ENCODE measurements at regions not wholly inside any gene's neighbourhood (a gene's known extent, or its start where the extent isn't known, plus 50 kb on each side); places are given as distances from the start of the nearest gene placed in this dataset.
A peak's percentile ranks its signal among the peaks of the same experiment; 100 is the strongest.
"Not testable (repeated sequence)": the region's sequence is repeated elsewhere in the genome, so short reads cannot be mapped to it uniquely, and the experiment has no call there.

DNA sequence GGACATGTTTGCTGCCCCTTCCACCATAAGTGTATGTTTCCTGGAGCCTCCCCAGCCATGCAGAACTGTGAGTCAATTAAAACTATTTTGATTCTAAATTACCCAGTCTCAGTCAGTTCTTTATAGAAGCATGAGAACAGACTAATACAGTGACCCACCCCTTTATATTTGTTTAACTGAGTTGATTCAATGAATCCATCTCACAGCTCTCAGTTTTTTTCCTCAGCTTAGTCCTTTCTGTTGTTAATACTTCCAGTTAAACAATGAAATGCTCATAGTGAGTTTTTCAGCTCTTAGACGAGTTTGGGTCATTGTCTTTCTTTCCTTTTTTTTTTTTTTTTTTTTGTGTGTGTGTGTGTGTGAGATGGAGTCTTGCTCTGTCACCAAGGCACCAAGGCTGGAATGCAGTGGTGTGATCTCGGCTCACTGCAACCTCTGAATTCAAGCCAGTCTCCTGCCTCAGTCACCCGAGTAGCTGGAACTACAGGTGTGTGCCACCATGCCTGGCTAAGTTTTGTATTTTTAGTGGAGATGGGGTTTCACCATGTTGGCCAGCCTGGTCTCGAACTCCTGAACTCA, 627.4 kb downstream of the SPATA31A7 start:
- not testable (repeated sequence) for H3K9me3 ChIP-seq (ENCODE audit: low read length); H2AFZ ChIP-seq (ENCODE audit: low read depth, low read length); H3K27me3 ChIP-seq (ENCODE audit: insufficient read depth, low read length); H3K4me3 ChIP-seq (ENCODE audit: low read length); H3K4me1 ChIP-seq (ENCODE audit: insufficient read depth, low read length); H3K36me3 ChIP-seq (ENCODE audit: insufficient read depth, low read length)

DNA sequence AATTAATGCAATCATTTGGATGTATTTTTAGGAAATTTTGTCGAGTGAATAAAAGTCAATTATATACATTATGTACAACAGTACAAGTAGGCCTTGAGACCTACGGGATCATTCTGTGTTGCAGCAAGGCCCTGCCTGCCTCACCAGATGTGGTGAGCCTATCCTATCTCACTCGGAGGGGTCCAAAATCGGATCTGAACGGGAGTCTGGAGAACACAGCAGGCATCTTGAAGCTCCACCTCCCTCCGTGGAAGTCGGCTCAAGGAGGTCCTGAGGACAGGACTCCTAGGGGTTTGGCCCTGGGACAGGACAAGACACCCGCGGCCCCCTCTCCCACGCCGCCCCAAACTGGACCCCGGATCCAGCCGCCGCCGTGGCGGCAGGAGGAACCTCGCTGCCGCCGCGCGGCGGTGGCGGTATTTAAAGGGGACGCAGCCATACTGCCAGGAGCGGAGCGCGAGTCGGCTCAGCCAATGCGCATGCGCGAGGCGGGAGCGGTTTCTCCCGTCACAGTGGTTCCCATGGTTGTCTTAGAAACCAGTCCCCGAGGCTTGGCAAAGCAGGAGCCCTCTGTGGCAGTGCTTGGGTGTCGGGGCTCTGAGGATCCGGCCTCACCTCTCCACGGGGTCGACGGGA, 663.9 kb downstream of the SPATA31A7 start:
- not testable (repeated sequence) for H2AFZ ChIP-seq (ENCODE audit: low read depth, low read length); H3K27me3 ChIP-seq (ENCODE audit: insufficient read depth, low read length); H3K4me3 ChIP-seq (ENCODE audit: low read length); H3K36me3 ChIP-seq (ENCODE audit: insufficient read depth, low read length); H3K4me1 ChIP-seq (ENCODE audit: insufficient read depth, low read length); H3K9me3 ChIP-seq (ENCODE audit: low read length)

- not testable (repeated sequence) for H3K9me3 ChIP-seq (ENCODE audit: low read length); H3K27me3 ChIP-seq (ENCODE audit: insufficient read depth, low read length); H3K4me1 ChIP-seq (ENCODE audit: insufficient read depth, low read length); H3K36me3 ChIP-seq (ENCODE audit: insufficient read depth, low read length); H2AFZ ChIP-seq (ENCODE audit: low read depth, low read length)
- H3K4me3 ChIP-seq (ENCODE audit: low read length) = peak overlapping the region; percentile 23
Measured at GRCh38 chr9:61854260-61854640, 664.4 kb downstream of the SPATA31A7 start.

DNA sequence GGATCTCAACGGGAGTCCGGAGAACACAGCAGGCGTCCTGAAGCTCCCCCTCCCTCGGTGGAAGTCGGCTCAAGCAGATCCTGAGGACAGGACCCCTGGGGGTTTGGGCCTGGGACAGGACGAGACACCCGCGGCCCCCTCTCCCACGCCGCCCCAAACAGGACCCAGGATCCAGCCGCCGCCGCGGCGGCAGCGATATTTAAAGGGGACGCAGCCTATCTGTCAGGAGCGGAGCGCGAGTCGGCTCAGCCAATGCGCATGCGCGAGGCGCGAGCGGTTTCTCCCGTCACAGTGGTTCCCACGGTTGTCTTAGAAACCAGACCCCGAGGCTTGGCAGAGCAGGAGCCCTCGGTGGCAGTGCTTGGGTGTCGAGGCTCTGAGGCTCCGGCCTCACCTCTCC, 666.4 kb downstream of the SPATA31A7 start:
- H3K27me3 ChIP-seq (ENCODE audit: insufficient read depth, low read length); H2AFZ ChIP-seq (ENCODE audit: low read depth, low read length); H3K4me1 ChIP-seq (ENCODE audit: insufficient read depth, low read length); H3K4me3 ChIP-seq (ENCODE audit: low read length); H3K36me3 ChIP-seq (ENCODE audit: insufficient read depth, low read length); H3K9me3 ChIP-seq (ENCODE audit: low read length): not testable (repeated sequence)

GRCh38 chr9:61856858-61857453, 667.1 kb downstream of the SPATA31A7 start:
- H3K4me1 ChIP-seq (ENCODE audit: insufficient read depth, low read length); H3K9me3 ChIP-seq (ENCODE audit: low read length); H2AFZ ChIP-seq (ENCODE audit: low read depth, low read length); H3K4me3 ChIP-seq (ENCODE audit: low read length); H3K27me3 ChIP-seq (ENCODE audit: insufficient read depth, low read length); H3K36me3 ChIP-seq (ENCODE audit: insufficient read depth, low read length): not testable (repeated sequence)

GRCh38 chr9:61857709-61858351, 668.0 kb downstream of the SPATA31A7 start:
- H3K9me3 ChIP-seq (ENCODE audit: low read length); H3K36me3 ChIP-seq (ENCODE audit: insufficient read depth, low read length); H2AFZ ChIP-seq (ENCODE audit: low read depth, low read length); H3K4me3 ChIP-seq (ENCODE audit: low read length); H3K4me1 ChIP-seq (ENCODE audit: insufficient read depth, low read length); H3K27me3 ChIP-seq (ENCODE audit: insufficient read depth, low read length): not testable (repeated sequence)

GRCh38 chr9:61862431-61862971, 672.7 kb downstream of the SPATA31A7 start:
- not testable (repeated sequence) for H3K36me3 ChIP-seq (ENCODE audit: insufficient read depth, low read length); H3K9me3 ChIP-seq (ENCODE audit: low read length); H3K27me3 ChIP-seq (ENCODE audit: insufficient read depth, low read length); H3K4me3 ChIP-seq (ENCODE audit: low read length); H3K4me1 ChIP-seq (ENCODE audit: insufficient read depth, low read length); H2AFZ ChIP-seq (ENCODE audit: low read depth, low read length)

- H3K36me3 ChIP-seq (ENCODE audit: insufficient read depth, low read length); H3K9me3 ChIP-seq (ENCODE audit: low read length); H3K4me3 ChIP-seq (ENCODE audit: low read length); H3K4me1 ChIP-seq (ENCODE audit: insufficient read depth, low read length); H3K27me3 ChIP-seq (ENCODE audit: insufficient read depth, low read length); H2AFZ ChIP-seq (ENCODE audit: low read depth, low read length): not testable (repeated sequence)
Measured at GRCh38 chr9:61864463-61864862, 674.6 kb downstream of the SPATA31A7 start.

- H3K36me3 ChIP-seq (ENCODE audit: insufficient read depth, low read length); H3K27me3 ChIP-seq (ENCODE audit: insufficient read depth, low read length); H3K9me3 ChIP-seq (ENCODE audit: low read length); H2AFZ ChIP-seq (ENCODE audit: low read depth, low read length); H3K4me1 ChIP-seq (ENCODE audit: insufficient read depth, low read length); H3K4me3 ChIP-seq (ENCODE audit: low read length): not testable (repeated sequence)
Measured at GRCh38 chr9:61868965-61869364, 679.1 kb downstream of the SPATA31A7 start.

DNA sequence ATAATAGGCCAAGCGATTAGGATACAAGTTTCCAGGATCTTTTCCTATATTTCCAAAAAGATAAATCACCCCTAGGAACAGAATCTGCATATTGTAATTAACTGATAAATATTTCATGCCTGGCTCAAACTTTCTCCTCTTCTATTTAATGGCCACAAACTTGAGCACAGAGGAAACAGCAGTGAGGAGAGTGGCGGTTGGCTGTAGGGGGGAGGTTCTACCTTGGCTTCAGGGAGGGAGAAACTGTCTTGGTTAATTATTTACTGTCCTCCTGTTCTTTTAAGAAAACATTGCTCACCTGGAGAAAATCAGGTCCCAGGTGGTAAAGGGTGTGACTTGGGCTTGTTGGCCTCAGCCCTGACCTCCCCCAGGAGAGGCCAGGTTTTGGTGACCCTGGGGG, 682.5 kb downstream of the SPATA31A7 start:
- H3K4me3 ChIP-seq (ENCODE audit: low read length); H3K27me3 ChIP-seq (ENCODE audit: insufficient read depth, low read length); H2AFZ ChIP-seq (ENCODE audit: low read depth, low read length); H3K4me1 ChIP-seq (ENCODE audit: insufficient read depth, low read length); H3K9me3 ChIP-seq (ENCODE audit: low read length); H3K36me3 ChIP-seq (ENCODE audit: insufficient read depth, low read length): not testable (repeated sequence)

All from neuron (in vitro differentiated cells).